Progenitor cell of endocrine pancreas (in vitro differentiated cells): ENCODE measurements at regions not wholly inside any gene's neighbourhood (a gene's known extent, or its start where the extent isn't known, plus 50 kb on each side); places are given as distances from the start of the nearest gene placed in this dataset.

Source experiments
- DNase-seq: peaks from one replicate; pipeline ENCODE4 v3.0.0; 2021; ENCODE audit warnings: low spot score; ENCODE audit not compliant: unreplicated experiment
- H3K27ac Mint-ChIP-seq: 2 replicates; pipeline ENCODE4 v1.8.0; 2021; ENCODE audit warnings: mild to moderate bottlenecking, moderate library complexity, mixed read lengths
- H3K27me3 Mint-ChIP-seq: 2 replicates; pipeline ENCODE4 v1.8.0; 2021; ENCODE audit warnings: mixed read lengths
- H3K36me3 Mint-ChIP-seq: 2 replicates; pipeline ENCODE4 v1.8.0; 2022; ENCODE audit warnings: mixed read lengths; ENCODE audit not compliant: insufficient read depth
- H3K4me1 Mint-ChIP-seq: 2 replicates; pipeline ENCODE4 v1.8.0; 2021; ENCODE audit warnings: low read depth, mixed read lengths
- H3K4me3 Mint-ChIP-seq: 2 replicates; pipeline ENCODE4 v1.8.0; 2021; ENCODE audit warnings: low read depth, mild to moderate bottlenecking, moderate library complexity, mixed read lengths
- H3K9me3 Mint-ChIP-seq: 2 replicates; pipeline ENCODE4 v1.8.0; 2021; ENCODE audit warnings: low read depth, mixed read lengths
- CTCF ChIP-seq: fragments of 200-600 bp; sonication (generic); IDR thresholded peaks from one replicate; pipeline ENCODE4 v1.5.0; 2021; ENCODE audit warnings: antibody characterized with exemption, mild to moderate bottlenecking; ENCODE audit not compliant: unreplicated experiment

DNA sequence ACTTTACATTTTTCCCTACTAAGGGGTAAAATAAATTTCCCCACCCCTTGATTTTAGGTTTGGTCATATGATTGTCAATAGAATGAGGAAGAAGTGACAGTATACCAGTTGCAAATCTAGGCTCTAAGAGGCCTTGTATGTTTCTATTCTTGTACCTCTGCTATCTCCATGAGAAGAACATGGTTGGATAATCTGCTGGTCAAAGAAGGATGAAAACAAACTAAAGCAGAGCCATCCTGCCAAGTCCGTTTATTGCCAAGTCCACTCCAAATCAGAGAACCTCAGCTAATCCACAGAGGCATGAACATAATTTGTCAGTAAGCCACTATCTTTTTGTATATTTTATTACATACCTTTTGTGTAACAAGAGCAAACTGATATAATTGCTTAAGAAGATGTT lies 98.0 kb downstream of the CRPPA start:
- Mint-ChIP-seq H3K27ac (no peak overlapping the region), H3K9me3 (no peaks in the 10 kb centered on the region), H3K27me3 (no peaks in the 10 kb centered on the region), H3K4me3 (no peak overlapping the region), H3K4me1 (peaks cover 1% of the 10 kb centered on the region), H3K36me3 (no peaks in the 10 kb centered on the region)
- no peak for DNase-seq
- TF ChIP-seq CTCF, result no peak

GRCh38 chr7:16320099-16320660 lies 101.2 kb downstream of the CRPPA start:
- no peaks in the 10 kb centered on the region for H3K36me3 Mint-ChIP-seq
- peaks cover 1% of the 10 kb centered on the region for H3K4me1 Mint-ChIP-seq
- H3K9me3 Mint-ChIP-seq, result peaks cover 3% of the 10 kb centered on the region
- DNase-seq, result no peak
- H3K4me3 Mint-ChIP-seq, result no peak overlapping the region
- no peaks in the 10 kb centered on the region for H3K27me3 Mint-ChIP-seq
- no peak overlapping the region for H3K27ac Mint-ChIP-seq
- no peak for TF ChIP-seq CTCF

DNA sequence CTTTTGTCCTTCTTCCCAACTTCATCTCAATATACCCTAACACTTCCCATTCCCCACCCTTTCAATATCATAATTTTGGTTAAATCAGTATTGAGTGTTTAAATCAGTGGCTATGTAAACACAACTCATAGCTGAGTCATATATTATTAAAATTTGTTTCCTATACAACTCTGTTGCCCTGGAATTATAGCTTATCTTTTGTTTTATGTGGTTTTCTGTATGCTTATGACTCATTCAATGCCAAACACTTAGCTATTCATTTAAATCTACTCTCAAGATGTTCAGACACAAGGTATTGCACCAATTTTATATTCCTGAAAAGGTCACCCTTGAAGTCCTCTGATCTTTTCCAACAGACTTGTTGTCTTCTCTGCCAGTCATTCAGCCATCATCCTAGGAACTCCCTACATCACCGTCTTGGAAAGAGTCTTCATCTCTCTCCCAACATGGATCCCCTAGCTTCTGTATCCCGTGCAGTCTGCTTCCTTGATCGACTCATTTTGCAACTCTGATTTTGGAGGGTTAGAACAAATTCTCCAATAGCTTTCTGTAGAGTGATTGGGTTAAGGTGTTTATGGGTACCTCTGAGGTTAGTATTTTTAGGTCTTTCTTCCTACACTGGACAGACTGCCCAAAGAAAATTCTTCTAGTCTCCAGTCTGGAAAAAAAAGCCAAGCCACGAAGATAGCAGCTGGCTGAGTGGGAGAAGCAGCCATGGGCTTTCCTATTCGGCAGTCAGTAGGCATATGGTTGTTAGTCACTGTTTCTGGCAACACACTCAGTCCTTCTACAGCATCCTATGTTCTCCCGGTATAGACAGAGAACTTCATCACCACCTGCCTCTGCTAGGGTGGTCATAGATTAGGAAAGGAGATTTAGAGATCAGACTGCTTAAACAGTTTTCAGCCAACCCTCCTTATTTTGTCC lies 102.1 kb downstream of the CRPPA start:
- Mint-ChIP-seq H3K36me3 (no peaks in the 10 kb centered on the region), H3K27ac (no peak overlapping the region), H3K4me3 (no peak overlapping the region), H3K4me1 (peaks cover 1% of the 10 kb centered on the region), H3K9me3 (peaks cover 3% of the 10 kb centered on the region), H3K27me3 (no peaks in the 10 kb centered on the region)
- no peak for TF ChIP-seq CTCF
- no peak for DNase-seq

GRCh38 chr7:16318463-16318862 lies 102.9 kb downstream of the CRPPA start:
- H3K4me3 Mint-ChIP-seq, result no peak overlapping the region
- no peaks in the 10 kb centered on the region for H3K36me3 Mint-ChIP-seq
- H3K9me3 Mint-ChIP-seq, result peaks cover 3% of the 10 kb centered on the region
- H3K4me1 Mint-ChIP-seq, result peaks cover 1% of the 10 kb centered on the region
- no peaks in the 10 kb centered on the region for H3K27me3 Mint-ChIP-seq
- H3K27ac Mint-ChIP-seq, result no peak overlapping the region
- DNase-seq, result no peak
- TF ChIP-seq CTCF, result no peak

GRCh38 chr7:16317406-16317805 lies 103.9 kb downstream of the CRPPA start:
- Mint-ChIP-seq H3K27ac (no peak overlapping the region), H3K36me3 (no peaks in the 10 kb centered on the region), H3K27me3 (no peaks in the 10 kb centered on the region), H3K9me3 (peaks cover 3% of the 10 kb centered on the region), H3K4me3 (no peak overlapping the region), H3K4me1 (peaks cover 1% of the 10 kb centered on the region)
- DNase-seq, result no peak
- no peak for TF ChIP-seq CTCF
